GM06990 (cell line): ENCODE measurements at regions not wholly inside any gene's neighbourhood (a gene's known extent, or its start where the extent isn't known, plus 50 kb on each side); places are given as distances from the start of the nearest gene placed in this dataset.

Experiments used
- DNase-seq: peaks from one replicate; pipeline ENCODE4 v3.0.0-alpha.2; 2011; ENCODE audit not compliant: insufficient read length; ENCODE audit errors: extremely low read depth
- H3K27me3 ChIP-seq: replicated peaks from 2 replicates; pipeline ENCODE4 v1.6.0; 2011; ENCODE audit warnings: low read length; ENCODE audit not compliant: control insufficient read depth, insufficient read depth
- H3K36me3 ChIP-seq: 2 replicates; pipeline ENCODE4 v1.5.1; 2011; ENCODE audit warnings: low read length; ENCODE audit not compliant: control insufficient read depth, insufficient read depth
- H3K4me3 ChIP-seq: replicated peaks from 2 replicates; pipeline ENCODE4 v1.5.1; 2011; ENCODE audit warnings: low read depth, mild to moderate bottlenecking, control low read depth, low read length
- TF ChIP-seq, protein P1 (sequence below): IDR thresholded peaks from 2 replicates; pipeline ENCODE4 v1.5.1; 2011; ENCODE audit warnings: low read length, control low read depth, mild to moderate bottlenecking, inconsistent platforms; ENCODE audit not compliant: insufficient read depth, poor library complexity, severe bottlenecking

DNA sequence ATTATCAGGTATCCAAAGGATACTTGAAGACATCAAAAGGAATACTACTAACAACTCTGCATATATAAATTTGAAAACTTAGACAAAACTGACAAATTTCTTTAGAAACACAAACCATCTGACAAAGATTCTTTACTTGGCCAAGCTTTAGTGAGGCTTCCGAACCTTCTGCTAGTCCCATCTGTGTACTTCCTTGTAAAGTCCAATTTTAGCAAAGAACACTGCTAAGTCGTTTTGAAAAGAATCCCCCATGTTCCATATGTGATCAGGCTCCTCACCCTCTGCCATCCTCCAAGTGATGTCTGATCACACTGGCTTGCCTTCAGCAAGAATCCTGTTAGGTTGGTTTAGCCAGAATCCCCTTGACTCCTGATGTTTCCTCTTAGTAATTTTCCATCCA lies 150.0 kb upstream of the ACO1 start:
- H3K4me3 ChIP-seq: no peak overlapping the region
- H3K36me3 ChIP-seq: no peaks in the 10 kb centered on the region
- TF ChIP-seq, protein P1, sequence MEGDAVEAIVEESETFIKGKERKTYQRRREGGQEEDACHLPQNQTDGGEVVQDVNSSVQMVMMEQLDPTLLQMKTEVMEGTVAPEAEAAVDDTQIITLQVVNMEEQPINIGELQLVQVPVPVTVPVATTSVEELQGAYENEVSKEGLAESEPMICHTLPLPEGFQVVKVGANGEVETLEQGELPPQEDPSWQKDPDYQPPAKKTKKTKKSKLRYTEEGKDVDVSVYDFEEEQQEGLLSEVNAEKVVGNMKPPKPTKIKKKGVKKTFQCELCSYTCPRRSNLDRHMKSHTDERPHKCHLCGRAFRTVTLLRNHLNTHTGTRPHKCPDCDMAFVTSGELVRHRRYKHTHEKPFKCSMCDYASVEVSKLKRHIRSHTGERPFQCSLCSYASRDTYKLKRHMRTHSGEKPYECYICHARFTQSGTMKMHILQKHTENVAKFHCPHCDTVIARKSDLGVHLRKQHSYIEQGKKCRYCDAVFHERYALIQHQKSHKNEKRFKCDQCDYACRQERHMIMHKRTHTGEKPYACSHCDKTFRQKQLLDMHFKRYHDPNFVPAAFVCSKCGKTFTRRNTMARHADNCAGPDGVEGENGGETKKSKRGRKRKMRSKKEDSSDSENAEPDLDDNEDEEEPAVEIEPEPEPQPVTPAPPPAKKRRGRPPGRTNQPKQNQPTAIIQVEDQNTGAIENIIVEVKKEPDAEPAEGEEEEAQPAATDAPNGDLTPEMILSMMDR: no peak
- no peaks in the 10 kb centered on the region for H3K27me3 ChIP-seq
- DNase-seq: no peak

DNA sequence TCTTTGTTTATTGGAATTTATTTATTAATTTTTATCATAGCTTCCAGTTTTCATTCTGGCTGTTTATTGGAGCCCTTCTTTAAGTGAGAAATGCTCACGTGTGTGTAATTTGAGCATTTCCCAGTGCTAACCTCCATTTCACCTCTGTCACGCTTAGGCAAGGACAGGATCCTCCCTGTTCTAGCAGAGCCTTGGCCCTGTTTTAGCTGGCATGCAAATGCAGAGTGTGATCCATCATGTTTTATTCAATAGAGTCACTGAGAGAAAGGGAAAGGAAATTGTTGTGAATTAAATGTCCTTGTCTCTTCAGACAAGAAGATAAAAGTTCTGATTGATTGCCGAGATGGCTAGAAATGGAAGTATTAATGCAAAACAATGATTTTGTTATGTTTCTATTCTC lies 137.3 kb upstream of the ACO1 start:
- Histone ChIP-seq H3K27me3 (no peaks in the 10 kb centered on the region), H3K4me3 (no peak overlapping the region), H3K36me3 (no peaks in the 10 kb centered on the region)
- no peak for DNase-seq
- TF ChIP-seq, protein P1: no peak

DNA sequence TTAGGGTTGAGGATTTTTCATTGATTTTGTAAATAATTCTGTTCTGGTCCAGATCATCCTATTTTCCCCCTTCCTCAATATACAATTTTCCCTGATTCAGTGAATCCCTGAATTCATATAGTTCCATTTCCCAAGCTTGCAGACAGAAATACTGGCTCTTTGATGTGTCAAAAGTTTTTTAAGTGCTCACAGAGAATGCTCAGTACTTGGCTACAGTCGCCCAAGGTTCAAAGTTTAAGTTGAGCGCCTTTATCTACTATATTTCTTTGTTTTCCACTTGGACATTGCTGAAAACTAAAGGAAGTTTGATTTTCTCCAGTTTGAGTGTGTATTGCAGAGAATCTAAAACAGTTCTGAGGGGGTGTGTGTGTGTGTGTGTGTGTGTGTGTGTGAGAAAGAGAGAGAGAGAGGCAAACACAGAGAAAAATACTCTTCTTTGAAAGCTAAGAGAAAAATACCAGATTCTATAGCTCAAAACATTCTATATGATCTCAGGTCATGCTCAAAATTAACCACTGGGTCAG lies 136.2 kb upstream of the ACO1 start:
- TF ChIP-seq, protein P1: no peak
- no peak for DNase-seq
- Histone ChIP-seq H3K36me3 (no peaks in the 10 kb centered on the region), H3K4me3 (no peak overlapping the region), H3K27me3 (no peaks in the 10 kb centered on the region)

DNA sequence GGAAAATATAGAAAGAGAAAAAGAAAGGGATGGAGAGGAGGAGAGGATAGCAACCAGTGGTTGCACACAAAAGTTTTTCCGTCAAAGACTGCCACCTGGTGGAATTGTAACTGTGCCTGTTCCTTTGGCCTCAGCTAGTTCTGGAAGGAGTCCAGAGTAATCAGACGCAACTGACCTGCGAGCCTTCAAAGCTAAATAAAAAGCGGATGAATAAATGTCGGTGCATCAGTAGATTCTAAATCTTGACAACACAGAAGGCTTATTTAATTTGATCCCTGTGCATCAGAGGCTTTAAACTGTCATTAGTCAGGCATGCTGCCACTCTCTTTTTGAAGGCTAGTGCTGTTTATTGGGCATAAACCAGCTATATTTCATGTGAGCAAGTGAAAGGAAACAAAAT lies 132.9 kb upstream of the ACO1 start:
- TF ChIP-seq, protein P1: peak; percentile 73
- no peak for DNase-seq
- H3K4me3 ChIP-seq: no peak overlapping the region

DNA sequence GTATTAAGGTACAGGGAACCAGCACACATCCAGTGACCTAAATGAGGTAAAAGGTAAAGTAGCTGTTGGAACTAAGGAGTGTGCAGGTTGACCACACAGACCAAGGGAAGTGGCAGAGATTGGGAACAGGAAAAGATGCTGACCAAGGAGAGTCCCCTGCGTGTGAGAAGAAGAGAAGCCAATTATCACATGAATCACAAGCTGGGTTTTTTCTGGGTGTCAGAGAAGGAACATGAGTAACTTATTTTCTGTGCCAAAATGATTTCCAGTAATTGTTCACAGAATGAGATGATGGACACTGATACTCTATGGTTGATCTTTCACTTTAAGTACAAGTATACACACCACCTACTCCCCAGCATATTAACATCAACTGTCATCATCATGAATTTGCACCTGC lies 130.7 kb upstream of the ACO1 start:
- Histone ChIP-seq H3K36me3 (no peaks in the 10 kb centered on the region), H3K4me3 (no peak overlapping the region), H3K27me3 (no peaks in the 10 kb centered on the region)
- TF ChIP-seq, protein P1: no peak
- no peak for DNase-seq

More for the DNA sequence above, 132.9 kb upstream of the ACO1 start:
- Histone ChIP-seq H3K36me3 (no peaks in the 10 kb centered on the region), H3K27me3 (no peaks in the 10 kb centered on the region)

DNA sequence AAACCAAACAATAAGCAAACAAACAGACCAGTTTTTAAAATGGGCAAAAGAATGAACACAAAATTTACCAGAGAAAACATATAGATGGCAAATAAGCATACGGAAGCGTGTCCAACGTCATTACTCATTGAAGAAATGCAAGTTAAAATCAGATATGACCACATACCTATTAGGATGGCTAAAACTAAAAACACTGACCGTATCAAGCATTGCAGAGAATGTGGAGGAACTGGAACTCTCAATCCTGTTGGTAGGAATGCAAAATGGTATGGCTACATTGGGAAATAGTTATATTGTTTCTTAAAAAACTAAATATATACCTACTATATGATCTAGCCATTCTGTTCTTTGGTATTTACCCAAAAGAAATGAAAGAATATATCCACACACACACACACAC lies 129.4 kb upstream of the ACO1 start:
- no peak overlapping the region for H3K4me3 ChIP-seq
- TF ChIP-seq, protein P1: no peak
- H3K27me3 ChIP-seq: no peaks in the 10 kb centered on the region
- DNase-seq: no peak
- H3K36me3 ChIP-seq: no peaks in the 10 kb centered on the region
